Mucosa of descending colon (tissue), 3 donors: ENCODE measurements at regions not wholly inside any gene's neighbourhood (a gene's known extent, or its start where the extent isn't known, plus 50 kb on each side); places are given as distances from the start of the nearest gene placed in this dataset.

Experiments used
- ATAC-seq: fragments of 200-7000 bp; cut with Tn5 transposase; one replicate; pipeline ENCODE4 v1.9.1; 2020; ENCODE audit warnings: mild to moderate bottlenecking, moderate library complexity
- DNase-seq, 3 donors: peaks; one replicate each; pipeline ENCODE4 v3.0.0-alpha.2; 2020
- H3K36me3 ChIP-seq: fragments of 200-600 bp; one replicate; pipeline ENCODE4 v1.8.0; 2021; ENCODE audit warnings: low read depth, mild to moderate bottlenecking
- H3K4me1 ChIP-seq: fragments of 200-600 bp; one replicate; pipeline ENCODE4 v1.8.0; 2021; ENCODE audit warnings: low read depth, mild to moderate bottlenecking
- H3K4me3 ChIP-seq: fragments of 200-600 bp; one replicate; pipeline ENCODE4 v1.8.0; 2021; ENCODE audit warnings: mild to moderate bottlenecking
- H3K9me3 ChIP-seq: fragments of 200-600 bp; one replicate; pipeline ENCODE4 v1.8.0; 2021; ENCODE audit warnings: mild to moderate bottlenecking
- intact Hi-C, 2 donors: fragments of 100-400 bp; cut with DNase I in 1 of 2; cut with micrococcal nuclease in 1 of 2; formaldehyde crosslinking; loops; one replicate each; pipeline versions ENCODE4 v1.11.0 to v1.11.1; 2022; cut with DNase I, micrococcal nuclease
- TF ChIP-seq, protein P1 (sequence below): fragments of 200-600 bp; IDR thresholded peaks from one replicate; pipeline ENCODE4 v1.8.0; 2022; ENCODE audit warnings: antibody characterized with exemption, mild to moderate bottlenecking
- donor health status: DM: no; HTN: no; CAD: no; lungs with moderate emphysema.
- donor health status: DM: no; HTN: no; CAD: no.
- donor health status: DM: no; HTN: yes; CAD: no.

DNA sequence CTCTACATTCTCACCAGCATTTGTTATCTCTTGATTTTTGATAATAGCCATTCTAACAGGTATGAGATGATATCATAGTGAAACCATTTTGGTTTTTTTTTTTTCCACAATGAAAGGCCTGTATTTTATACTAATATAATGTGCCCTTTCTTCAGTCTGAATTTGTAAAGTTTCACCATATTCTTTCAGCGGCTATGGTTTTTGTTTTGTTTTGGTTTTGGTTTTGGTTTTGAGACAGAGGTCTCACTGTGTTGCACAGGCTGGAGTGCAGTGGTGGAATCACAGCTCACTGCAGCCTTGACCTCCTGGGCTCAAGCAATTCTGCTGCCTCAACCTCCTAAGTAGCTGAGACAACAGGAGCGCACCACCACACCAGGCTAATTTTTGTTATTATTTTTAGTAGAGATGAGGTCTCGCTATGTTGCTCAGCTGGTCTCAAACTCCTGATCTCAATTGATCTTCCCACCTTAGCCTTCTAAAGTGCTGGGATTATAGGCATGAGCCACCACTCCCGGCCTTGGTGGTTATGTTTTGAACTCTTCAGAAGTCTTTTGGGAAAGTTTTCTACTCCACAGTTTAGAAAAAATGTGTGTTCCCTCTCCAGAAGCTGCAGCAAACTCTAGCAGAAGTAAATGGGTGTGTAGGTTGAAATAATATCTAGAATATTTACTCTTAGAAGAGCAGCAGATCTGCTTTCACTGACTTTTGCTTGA, 110.2 kb upstream of the UMPS start:
- intact Hi-C loops = no loop called here
- peak; percentile 34 for ATAC-seq
- TF ChIP-seq, protein P1, sequence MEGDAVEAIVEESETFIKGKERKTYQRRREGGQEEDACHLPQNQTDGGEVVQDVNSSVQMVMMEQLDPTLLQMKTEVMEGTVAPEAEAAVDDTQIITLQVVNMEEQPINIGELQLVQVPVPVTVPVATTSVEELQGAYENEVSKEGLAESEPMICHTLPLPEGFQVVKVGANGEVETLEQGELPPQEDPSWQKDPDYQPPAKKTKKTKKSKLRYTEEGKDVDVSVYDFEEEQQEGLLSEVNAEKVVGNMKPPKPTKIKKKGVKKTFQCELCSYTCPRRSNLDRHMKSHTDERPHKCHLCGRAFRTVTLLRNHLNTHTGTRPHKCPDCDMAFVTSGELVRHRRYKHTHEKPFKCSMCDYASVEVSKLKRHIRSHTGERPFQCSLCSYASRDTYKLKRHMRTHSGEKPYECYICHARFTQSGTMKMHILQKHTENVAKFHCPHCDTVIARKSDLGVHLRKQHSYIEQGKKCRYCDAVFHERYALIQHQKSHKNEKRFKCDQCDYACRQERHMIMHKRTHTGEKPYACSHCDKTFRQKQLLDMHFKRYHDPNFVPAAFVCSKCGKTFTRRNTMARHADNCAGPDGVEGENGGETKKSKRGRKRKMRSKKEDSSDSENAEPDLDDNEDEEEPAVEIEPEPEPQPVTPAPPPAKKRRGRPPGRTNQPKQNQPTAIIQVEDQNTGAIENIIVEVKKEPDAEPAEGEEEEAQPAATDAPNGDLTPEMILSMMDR = no peak
- peaks cover 7% of the 10 kb centered on the region for H3K4me1 ChIP-seq
- no peak for DNase-seq
- H3K36me3 ChIP-seq = no peaks in the 10 kb centered on the region
- H3K9me3 ChIP-seq = no peaks in the 10 kb centered on the region
- no peak overlapping the region for H3K4me3 ChIP-seq

DNA sequence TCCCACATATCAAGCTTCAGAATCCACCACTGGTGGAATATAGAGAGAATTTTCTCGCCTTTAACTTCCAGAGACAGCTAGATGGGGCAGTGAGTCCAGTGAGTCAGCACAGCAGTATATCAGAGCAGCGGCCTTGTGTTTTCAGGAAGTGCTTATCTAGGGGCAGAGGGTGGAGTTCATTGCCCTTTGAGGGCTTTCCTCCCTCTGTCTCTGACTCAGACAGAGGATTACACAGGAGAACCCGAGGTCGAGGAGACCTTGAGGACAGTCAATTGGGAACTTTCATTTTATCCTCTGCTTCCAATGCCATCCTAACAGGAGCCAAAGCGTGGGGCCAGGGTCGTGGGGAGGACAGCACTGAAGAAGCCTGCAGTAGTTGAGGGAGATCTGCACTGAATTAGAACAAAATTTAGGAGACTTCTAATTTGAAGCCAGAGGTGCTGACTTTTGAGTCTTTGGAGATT, 109.6 kb upstream of the UMPS start:
- intact Hi-C loops = no loop called here
- H3K4me1 ChIP-seq = peaks cover 7% of the 10 kb centered on the region
- H3K4me3 ChIP-seq = no peak overlapping the region
- H3K36me3 ChIP-seq = no peaks in the 10 kb centered on the region
- ATAC-seq = peak; percentile 99
- TF ChIP-seq, protein P1 = no peak
- H3K9me3 ChIP-seq = no peaks in the 10 kb centered on the region
- DNase-seq = peak in 2 of 3 donors; percentile 46 to 79

DNA sequence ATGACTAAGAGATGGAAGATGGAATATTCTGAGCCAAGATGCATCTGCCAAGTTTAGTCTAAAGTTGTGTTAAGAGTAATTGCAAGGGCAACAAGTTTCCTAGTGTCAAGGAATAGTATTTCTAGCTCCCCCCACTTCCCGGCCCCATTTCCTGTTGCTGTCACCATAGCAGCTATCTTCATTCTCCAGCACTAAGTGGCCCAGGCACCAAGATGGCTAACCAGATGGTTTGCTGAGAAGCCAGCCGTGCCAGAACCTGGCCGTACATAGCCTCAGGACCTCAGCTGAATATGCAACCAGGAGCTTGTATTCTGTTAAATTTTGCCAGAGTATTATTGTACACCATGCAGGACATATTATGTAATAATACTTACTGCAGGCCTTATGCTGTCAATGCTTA, 108.8 kb upstream of the UMPS start:
- intact Hi-C loops = no loop called here
- TF ChIP-seq, protein P1 = no peak
- no peak overlapping the region for H3K4me3 ChIP-seq
- ATAC-seq (no peak), DNase-seq (no peak)
- H3K36me3 ChIP-seq = no peaks in the 10 kb centered on the region
- peaks cover 7% of the 10 kb centered on the region for H3K4me1 ChIP-seq
- H3K9me3 ChIP-seq = no peaks in the 10 kb centered on the region

DNA sequence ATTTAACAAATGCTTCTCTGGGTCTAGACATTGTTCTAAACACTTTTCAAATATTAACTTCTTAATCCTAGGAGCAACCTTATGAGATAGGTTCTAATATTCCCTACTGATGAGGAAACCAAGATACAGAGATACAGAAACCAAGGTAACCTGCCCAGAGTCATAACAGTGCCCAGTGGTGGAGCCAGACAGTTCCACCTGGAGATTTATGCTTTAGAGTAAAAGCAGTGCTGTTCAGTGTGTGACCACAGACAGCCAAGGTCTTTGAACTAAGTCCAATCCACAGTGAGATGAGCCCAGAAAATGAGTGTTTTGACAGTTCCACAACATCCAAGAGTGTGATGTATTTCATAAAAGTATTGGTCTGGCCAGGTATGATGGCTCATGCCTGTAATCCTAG, 105.2 kb upstream of the UMPS start:
- H3K4me1 ChIP-seq = peaks cover 7% of the 10 kb centered on the region
- ATAC-seq (no peak), DNase-seq (no peak)

DNA sequence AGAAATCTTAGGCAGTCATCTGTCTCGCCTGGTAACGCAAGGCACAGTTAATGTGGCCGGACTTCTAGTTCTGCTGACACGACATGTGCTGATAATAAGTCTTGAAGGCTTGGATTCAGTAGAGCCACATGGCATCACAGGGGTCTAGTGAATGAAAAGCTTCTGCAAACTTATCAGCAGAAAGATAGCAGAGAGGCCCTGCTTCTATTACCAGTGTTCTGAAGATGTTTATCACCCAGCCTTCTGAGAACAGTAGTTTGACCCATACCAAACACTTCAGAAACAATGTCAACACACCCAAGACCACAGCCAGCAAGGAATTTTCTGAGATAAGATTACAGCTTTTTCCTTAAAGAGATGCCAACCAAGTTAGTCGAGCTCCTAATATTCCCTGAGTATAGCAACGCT, 102.7 kb upstream of the UMPS start:
- peaks cover 10% of the 10 kb centered on the region for H3K4me1 ChIP-seq
- TF ChIP-seq, protein P1 = no peak
- no peaks in the 10 kb centered on the region for H3K36me3 ChIP-seq
- ATAC-seq (no peak), DNase-seq (no peak)
- no peaks in the 10 kb centered on the region for H3K9me3 ChIP-seq
- no peak overlapping the region for H3K4me3 ChIP-seq
- intact Hi-C loops = no loop called here

More for the DNA sequence above, 105.2 kb upstream of the UMPS start:
- Histone ChIP-seq H3K4me3 (no peak overlapping the region), H3K36me3 (no peaks in the 10 kb centered on the region), H3K9me3 (no peaks in the 10 kb centered on the region)
- TF ChIP-seq, protein P1 = no peak
- intact Hi-C loops = no loop called here
